Progenitor cell of endocrine pancreas (in vitro differentiated cells): ENCODE measurements at regions not wholly inside any gene's neighbourhood (a gene's known extent, or its start where the extent isn't known, plus 50 kb on each side); places are given as distances from the start of the nearest gene placed in this dataset.

ENCODE experiments used
- DNase-seq: peaks from one replicate; pipeline ENCODE4 v3.0.0; 2021; ENCODE audit warnings: low spot score; ENCODE audit not compliant: unreplicated experiment
- H3K27ac Mint-ChIP-seq: 2 replicates; pipeline ENCODE4 v1.8.0; 2021; ENCODE audit warnings: mild to moderate bottlenecking, moderate library complexity, mixed read lengths
- H3K27me3 Mint-ChIP-seq: 2 replicates; pipeline ENCODE4 v1.8.0; 2021; ENCODE audit warnings: mixed read lengths
- H3K36me3 Mint-ChIP-seq: 2 replicates; pipeline ENCODE4 v1.8.0; 2022; ENCODE audit warnings: mixed read lengths; ENCODE audit not compliant: insufficient read depth
- H3K4me1 Mint-ChIP-seq: 2 replicates; pipeline ENCODE4 v1.8.0; 2021; ENCODE audit warnings: low read depth, mixed read lengths
- H3K4me3 Mint-ChIP-seq: 2 replicates; pipeline ENCODE4 v1.8.0; 2021; ENCODE audit warnings: low read depth, mild to moderate bottlenecking, moderate library complexity, mixed read lengths
- H3K9me3 Mint-ChIP-seq: 2 replicates; pipeline ENCODE4 v1.8.0; 2021; ENCODE audit warnings: low read depth, mixed read lengths
- CTCF ChIP-seq: fragments of 200-600 bp; sonication (generic); IDR thresholded peaks from one replicate; pipeline ENCODE4 v1.5.0; 2021; ENCODE audit warnings: antibody characterized with exemption, mild to moderate bottlenecking; ENCODE audit not compliant: unreplicated experiment

GRCh38 chr10:131500892-131501291 is 189.4 kb upstream of the TCERG1L start:
- no peaks in the 10 kb centered on the region for H3K4me1 Mint-ChIP-seq
- H3K27me3 Mint-ChIP-seq, result peaks cover 4% of the 10 kb centered on the region
- DNase-seq, result no peak

GRCh38 chr10:131503992-131504391 is 192.5 kb upstream of the TCERG1L start:
- Mint-ChIP-seq H3K36me3 (no peaks in the 10 kb centered on the region), H3K4me1 (no peaks in the 10 kb centered on the region), H3K27me3 (no peaks in the 10 kb centered on the region), H3K9me3 (peaks cover 12% of the 10 kb centered on the region), H3K27ac (no peak overlapping the region), H3K4me3 (no peak overlapping the region)
- TF ChIP-seq CTCF, result no peak
- no peak for DNase-seq

More at GRCh38 chr10:131500892-131501291, 189.4 kb upstream of the TCERG1L start:
- Mint-ChIP-seq H3K36me3 (no peaks in the 10 kb centered on the region), H3K27ac (no peak overlapping the region), H3K9me3 (peaks cover 12% of the 10 kb centered on the region), H3K4me3 (no peak overlapping the region)
- TF ChIP-seq CTCF, result no peak

GRCh38 chr10:131511391-131511790 is 199.9 kb upstream of the TCERG1L start:
- no peak for TF ChIP-seq CTCF
- Mint-ChIP-seq H3K9me3 (peaks cover 10% of the 10 kb centered on the region), H3K36me3 (no peaks in the 10 kb centered on the region), H3K27ac (no peak overlapping the region), H3K4me1 (no peaks in the 10 kb centered on the region), H3K27me3 (peaks cover 23% of the 10 kb centered on the region), H3K4me3 (no peak overlapping the region)
- DNase-seq, result no peak

GRCh38 chr10:131512852-131513251 is 201.3 kb upstream of the TCERG1L start:
- Mint-ChIP-seq H3K27me3 (peaks cover 36% of the 10 kb centered on the region), H3K4me3 (no peak overlapping the region), H3K27ac (no peak overlapping the region), H3K9me3 (peaks cover 10% of the 10 kb centered on the region), H3K4me1 (no peaks in the 10 kb centered on the region), H3K36me3 (no peaks in the 10 kb centered on the region)
- no peak for TF ChIP-seq CTCF
- no peak for DNase-seq

GRCh38 chr10:131513445-131513844 is 201.9 kb upstream of the TCERG1L start:
- no peak overlapping the region for H3K4me3 Mint-ChIP-seq
- no peak for DNase-seq
- H3K36me3 Mint-ChIP-seq, result no peaks in the 10 kb centered on the region
- no peaks in the 10 kb centered on the region for H3K4me1 Mint-ChIP-seq
- no peak for TF ChIP-seq CTCF
- peaks cover 40% of the 10 kb centered on the region for H3K27me3 Mint-ChIP-seq
- H3K27ac Mint-ChIP-seq, result no peak overlapping the region
- peaks cover 10% of the 10 kb centered on the region for H3K9me3 Mint-ChIP-seq
